Activated CD4-positive, alpha-beta T cell treated with anti-CD3 and anti-CD28 coated beads for 36 hours (primary cell): ENCODE measurements at regions not wholly inside any gene's neighbourhood (a gene's known extent, or its start where the extent isn't known, plus 50 kb on each side); places are given as distances from the start of the nearest gene placed in this dataset.

Experiments used
- ATAC-seq: fragments of 200-7000 bp; cut with Tn5 transposase; one replicate; pipeline ENCODE4 v1.10.0; 2021; ENCODE audit warnings: mild to moderate bottlenecking, moderate library complexity
- CTCF ChIA-PET: fragments of 350-600 bp; sonication (Branson Sonifier 250); formaldehyde crosslinking; loops from one replicate; lab custom pipeline; 2021; ENCODE audit warnings: antibody characterized with exemption; lab: Charles Lee
- POLR2A ChIA-PET: fragments of 350-600 bp; sonication (Branson Sonifier 250); formaldehyde crosslinking; loops from one replicate; lab custom pipeline; 2021; ENCODE audit warnings: antibody characterized with exemption, inconsistent platforms; lab: Charles Lee
- DNase-seq: peaks from one replicate; pipeline ENCODE4 v3.0.0-alpha.2; 2020
- H3K27ac Mint-ChIP-seq: one replicate; pipeline ENCODE4 v1.8.0; 2021; ENCODE audit warnings: mixed read lengths
- H3K27me3 Mint-ChIP-seq: one replicate; pipeline ENCODE4 v1.8.0; 2021; ENCODE audit warnings: mixed read lengths
- H3K36me3 Mint-ChIP-seq: one replicate; pipeline ENCODE4 v1.8.0; 2021; ENCODE audit warnings: low read depth, mixed read lengths
- H3K4me1 Mint-ChIP-seq: one replicate; pipeline ENCODE4 v1.8.0; 2021; ENCODE audit warnings: mixed read lengths
- H3K4me3 Mint-ChIP-seq: one replicate; pipeline ENCODE4 v1.8.0; 2021; ENCODE audit warnings: mild to moderate bottlenecking, moderate library complexity, mixed read lengths
- H3K9me3 Mint-ChIP-seq: one replicate; pipeline ENCODE4 v1.8.0; 2021; ENCODE audit warnings: low read depth, mixed read lengths
- intact Hi-C, 2 experiments: fragments of 100-400 bp; cut with DNase I in 1 of 2; cut with micrococcal nuclease in 1 of 2; formaldehyde crosslinking; loops; one replicate each; pipeline versions ENCODE4 v1.14.2 to v1.15.1; 2022 to 2024; cut with DNase I, micrococcal nuclease

- Mint-ChIP-seq H3K4me3 (no peak overlapping the region), H3K9me3 (no peaks in the 10 kb centered on the region), H3K27ac (no peak overlapping the region), H3K36me3 (no peaks in the 10 kb centered on the region), H3K4me1 (no peaks in the 10 kb centered on the region), H3K27me3 (peaks cover 3% of the 10 kb centered on the region)
- intact Hi-C loops: no loop called here
- ATAC-seq (no peak), DNase-seq (no peak)
- POLR2A ChIA-PET: no interaction called here
- CTCF ChIA-PET: interaction anchor here (1.6 kb wide), 1 partner anchor 58 kb away, joined by 3 read pairs; no protein-coding TSS in a partner anchor
Measured at GRCh38 chr6:44533421-44533820, 145.9 kb downstream of the CDC5L start.

GRCh38 chr6:44534291-44534690 is 146.8 kb downstream of the CDC5L start:
- Mint-ChIP-seq H3K27ac (no peak overlapping the region), H3K36me3 (no peaks in the 10 kb centered on the region), H3K9me3 (no peaks in the 10 kb centered on the region), H3K27me3 (no peaks in the 10 kb centered on the region), H3K4me1 (no peaks in the 10 kb centered on the region), H3K4me3 (no peak overlapping the region)
- ChIA-PET POLR2A (no interaction called here), CTCF (no interaction called here)
- intact Hi-C loops: no loop called here
- ATAC-seq (no peak), DNase-seq (no peak)

GRCh38 chr6:44535446-44535845 is 147.9 kb downstream of the CDC5L start:
- ATAC-seq: no peak
- Mint-ChIP-seq H3K27me3 (no peaks in the 10 kb centered on the region), H3K4me3 (no peak overlapping the region), H3K36me3 (no peaks in the 10 kb centered on the region), H3K9me3 (no peaks in the 10 kb centered on the region), H3K4me1 (no peaks in the 10 kb centered on the region), H3K27ac (no peak overlapping the region)
- intact Hi-C loops: no loop called here
- no peak for DNase-seq
- ChIA-PET CTCF (interaction anchor here (0.6 kb wide), 1 partner anchor 196 kb away, joined by 3 read pairs; no protein-coding TSS in a partner anchor), POLR2A (no interaction called here)

- no peaks in the 10 kb centered on the region for H3K4me1 Mint-ChIP-seq
- ATAC-seq (no peak), DNase-seq (no peak)
- intact Hi-C loops: no loop called here
- H3K27me3 Mint-ChIP-seq: no peaks in the 10 kb centered on the region
- no peak overlapping the region for H3K4me3 Mint-ChIP-seq
- no peaks in the 10 kb centered on the region for H3K36me3 Mint-ChIP-seq
- ChIA-PET CTCF (interaction anchor here (0.6 kb wide), 1 partner anchor 197 kb away, joined by 3 read pairs; no protein-coding TSS in a partner anchor), POLR2A (no interaction called here)
- H3K27ac Mint-ChIP-seq: no peak overlapping the region
- no peaks in the 10 kb centered on the region for H3K9me3 Mint-ChIP-seq
Measured at GRCh38 chr6:44535967-44536366, 148.5 kb downstream of the CDC5L start.

GRCh38 chr6:44537306-44538049 is 150.0 kb downstream of the CDC5L start:
- Mint-ChIP-seq H3K4me3 (no peak overlapping the region), H3K27me3 (no peaks in the 10 kb centered on the region), H3K27ac (no peak overlapping the region), H3K36me3 (no peaks in the 10 kb centered on the region), H3K9me3 (no peaks in the 10 kb centered on the region), H3K4me1 (no peaks in the 10 kb centered on the region)
- ATAC-seq (no peak), DNase-seq (no peak)
- intact Hi-C loops: no loop called here
- POLR2A ChIA-PET: no interaction called here
- CTCF ChIA-PET: no interaction called here

GRCh38 chr6:44538131-44538806 is 150.8 kb downstream of the CDC5L start:
- Mint-ChIP-seq H3K4me1 (no peaks in the 10 kb centered on the region), H3K27ac (no peak overlapping the region), H3K27me3 (no peaks in the 10 kb centered on the region), H3K36me3 (no peaks in the 10 kb centered on the region), H3K9me3 (no peaks in the 10 kb centered on the region), H3K4me3 (no peak overlapping the region)
- DNase-seq: no peak
- no peak for ATAC-seq
- ChIA-PET POLR2A (no interaction called here), CTCF (no interaction called here)
- intact Hi-C loops: no loop called here

GRCh38 chr6:44538807-44539201 is 151.3 kb downstream of the CDC5L start:
- H3K4me3 Mint-ChIP-seq: no peak overlapping the region
- ATAC-seq (no peak), DNase-seq (no peak)
- no peaks in the 10 kb centered on the region for H3K4me1 Mint-ChIP-seq
- H3K36me3 Mint-ChIP-seq: no peaks in the 10 kb centered on the region
- intact Hi-C loops: no loop called here
- H3K9me3 Mint-ChIP-seq: no peaks in the 10 kb centered on the region
- CTCF ChIA-PET: interaction anchor here (1.3 kb wide), 1 partner anchor 63 kb away, joined by 5 read pairs; no protein-coding TSS in a partner anchor
- POLR2A ChIA-PET: no interaction called here
- no peaks in the 10 kb centered on the region for H3K27me3 Mint-ChIP-seq
- H3K27ac Mint-ChIP-seq: no peak overlapping the region

- Mint-ChIP-seq H3K36me3 (no peaks in the 10 kb centered on the region), H3K4me1 (no peaks in the 10 kb centered on the region), H3K9me3 (no peaks in the 10 kb centered on the region), H3K4me3 (no peak overlapping the region), H3K27ac (no peak overlapping the region), H3K27me3 (no peaks in the 10 kb centered on the region)
- intact Hi-C loops: no loop called here
- ChIA-PET POLR2A (no interaction called here), CTCF (interaction anchor here (1.3 kb wide), 1 partner anchor 64 kb away, joined by 5 read pairs; no protein-coding TSS in a partner anchor)
- DNase-seq (no peak), ATAC-seq (no peak)
Measured at GRCh38 chr6:44539701-44540355, 152.3 kb downstream of the CDC5L start.

- Mint-ChIP-seq H3K4me3 (no peak overlapping the region), H3K4me1 (no peaks in the 10 kb centered on the region), H3K9me3 (no peaks in the 10 kb centered on the region), H3K27me3 (no peaks in the 10 kb centered on the region), H3K36me3 (no peaks in the 10 kb centered on the region), H3K27ac (no peak overlapping the region)
- intact Hi-C loops: no loop called here
- ChIA-PET POLR2A (interaction anchor here (0.6 kb wide), 1 partner anchor 18 kb away, joined by 7 read pairs; no protein-coding TSS in a partner anchor), CTCF (interaction anchor here (0.6 to 0.8 kb wide), 2 partner anchors 38 to 48 kb away, joined by 3 read pairs; no protein-coding TSS in a partner anchor)
- DNase-seq (no peak), ATAC-seq (no peak)
Measured at GRCh38 chr6:44540881-44541280, 153.4 kb downstream of the CDC5L start.

- ChIA-PET CTCF (no interaction called here), POLR2A (no interaction called here)
- Mint-ChIP-seq H3K36me3 (no peaks in the 10 kb centered on the region), H3K4me1 (no peaks in the 10 kb centered on the region), H3K27ac (no peak overlapping the region), H3K9me3 (no peaks in the 10 kb centered on the region), H3K27me3 (no peaks in the 10 kb centered on the region), H3K4me3 (no peak overlapping the region)
- DNase-seq (no peak), ATAC-seq (no peak)
- intact Hi-C loops: no loop called here
Measured at GRCh38 chr6:44542401-44543116, 155.1 kb downstream of the CDC5L start.

- no peaks in the 10 kb centered on the region for H3K36me3 Mint-ChIP-seq
- ATAC-seq (no peak), DNase-seq (no peak)
- H3K4me1 Mint-ChIP-seq: no peaks in the 10 kb centered on the region
- no peak overlapping the region for H3K27ac Mint-ChIP-seq
- intact Hi-C loops: no loop called here
- ChIA-PET CTCF (no interaction called here), POLR2A (no interaction called here)
- H3K9me3 Mint-ChIP-seq: no peaks in the 10 kb centered on the region
- H3K4me3 Mint-ChIP-seq: no peak overlapping the region
- H3K27me3 Mint-ChIP-seq: no peaks in the 10 kb centered on the region
Measured at GRCh38 chr6:44543664-44544063, 156.2 kb downstream of the CDC5L start.
